C1 segment of cervical spinal cord (tissue), 14 donors: ENCODE measurements at regions not wholly inside any gene's neighbourhood (a gene's known extent, or its start where the extent isn't known, plus 50 kb on each side); places are given as distances from the start of the nearest gene placed in this dataset.

Experiments
- DNase-seq, 14 donors: peaks; one replicate each; lab custom pipeline; 2025; lab: John Stamatoyannopoulos, UW

- no peak for DNase-seq
Observed at GRCh38 chr7:16015981-16016380, 329.5 kb upstream of the MEOX2 start.

DNA sequence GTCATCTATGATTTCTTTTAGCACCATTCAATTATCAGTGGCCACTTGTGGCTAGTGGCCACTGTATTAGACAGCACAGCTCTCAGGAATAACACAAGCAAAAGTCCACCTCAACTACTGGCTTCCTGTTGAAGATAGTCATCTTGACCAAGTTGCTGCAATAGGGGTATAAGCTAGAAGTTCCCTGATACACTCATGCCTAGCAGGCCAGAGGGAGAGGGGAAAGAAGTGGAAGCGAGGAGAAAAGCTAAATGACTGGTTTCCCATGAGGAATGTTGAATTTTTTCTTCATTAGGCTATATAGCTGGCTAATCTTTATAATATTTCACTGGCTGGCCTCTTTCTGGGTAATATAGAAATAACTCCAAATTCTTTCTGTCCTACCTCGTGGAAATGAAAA, 327.5 kb upstream of the MEOX2 start:
- DNase-seq = no peak

GRCh38 chr7:16007911-16008310, 321.4 kb upstream of the MEOX2 start:
- no peak for DNase-seq

- no peak for DNase-seq
Observed at GRCh38 chr7:16004702-16005101, 318.2 kb upstream of the MEOX2 start.

GRCh38 chr7:16001477-16001876, 315.0 kb upstream of the MEOX2 start:
- no peak for DNase-seq

DNA sequence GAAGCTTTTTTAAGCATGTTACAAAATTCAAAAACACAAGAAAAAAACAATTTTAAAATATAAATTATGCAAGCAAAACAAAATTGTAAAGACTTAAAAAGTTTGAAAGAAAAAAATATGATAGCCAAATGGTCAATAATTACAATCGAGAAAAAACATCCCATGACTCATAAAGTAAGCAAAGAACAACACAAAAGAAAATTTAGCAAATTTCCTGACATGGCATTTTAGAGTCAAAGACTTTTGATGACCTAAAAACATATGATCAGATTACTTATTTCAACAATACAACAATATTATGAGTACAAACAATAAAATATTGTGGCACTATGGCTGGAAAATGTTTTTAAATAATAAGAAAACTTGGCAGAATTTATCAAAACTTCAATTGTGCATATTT, 312.1 kb upstream of the MEOX2 start:
- no peak for DNase-seq

GRCh38 chr7:15995027-15995426, 308.5 kb upstream of the MEOX2 start:
- DNase-seq = no peak

- no peak for DNase-seq
Observed at GRCh38 chr7:15989194-15989593, 302.7 kb upstream of the MEOX2 start.

- DNase-seq = no peak
Observed at GRCh38 chr7:15985587-15986384, 299.3 kb upstream of the MEOX2 start.

DNA sequence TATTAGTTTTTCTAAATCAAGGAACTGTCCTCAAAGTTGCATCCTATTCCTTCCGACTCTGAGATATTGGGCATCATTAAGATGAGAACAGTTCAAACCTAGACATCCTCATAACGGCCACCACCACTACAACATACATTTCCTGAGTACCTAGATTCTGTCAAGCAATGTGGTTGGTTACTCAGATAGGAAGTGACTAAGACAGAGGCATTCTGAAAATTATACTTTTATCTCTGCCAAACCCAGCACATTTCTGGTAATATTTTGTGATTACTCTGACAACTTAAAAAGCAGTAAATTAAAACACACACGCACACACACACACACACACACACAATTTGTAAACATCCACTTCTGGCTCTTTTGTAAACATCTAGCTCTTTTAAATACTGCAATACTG, 291.2 kb upstream of the MEOX2 start:
- no peak for DNase-seq

GRCh38 chr7:15972862-15973275, 286.4 kb upstream of the MEOX2 start:
- DNase-seq = no peak

- DNase-seq = no peak
Observed at GRCh38 chr7:15967551-15967950, 281.1 kb upstream of the MEOX2 start.

GRCh38 chr7:15967121-15967520, 280.6 kb upstream of the MEOX2 start:
- no peak for DNase-seq

DNA sequence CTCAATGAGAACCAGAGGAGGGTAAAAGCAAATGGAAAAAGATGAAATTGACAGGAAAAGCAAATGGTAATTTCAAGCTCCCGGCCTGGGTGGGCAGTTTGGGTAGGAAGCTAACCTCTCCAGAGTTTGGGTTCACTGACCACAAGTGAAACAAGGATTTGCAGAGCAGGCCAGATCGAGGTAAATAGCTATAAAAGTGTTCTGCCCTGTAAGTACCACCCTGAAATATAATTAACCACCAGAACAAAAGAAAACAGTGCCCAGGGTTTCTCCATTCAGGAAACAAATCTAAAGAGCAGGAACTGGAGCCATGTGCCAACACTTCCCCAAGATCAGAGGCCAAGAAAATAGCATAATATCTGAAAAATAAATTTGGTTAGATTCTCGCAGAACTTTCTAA, 276.7 kb upstream of the MEOX2 start:
- DNase-seq = no peak

DNA sequence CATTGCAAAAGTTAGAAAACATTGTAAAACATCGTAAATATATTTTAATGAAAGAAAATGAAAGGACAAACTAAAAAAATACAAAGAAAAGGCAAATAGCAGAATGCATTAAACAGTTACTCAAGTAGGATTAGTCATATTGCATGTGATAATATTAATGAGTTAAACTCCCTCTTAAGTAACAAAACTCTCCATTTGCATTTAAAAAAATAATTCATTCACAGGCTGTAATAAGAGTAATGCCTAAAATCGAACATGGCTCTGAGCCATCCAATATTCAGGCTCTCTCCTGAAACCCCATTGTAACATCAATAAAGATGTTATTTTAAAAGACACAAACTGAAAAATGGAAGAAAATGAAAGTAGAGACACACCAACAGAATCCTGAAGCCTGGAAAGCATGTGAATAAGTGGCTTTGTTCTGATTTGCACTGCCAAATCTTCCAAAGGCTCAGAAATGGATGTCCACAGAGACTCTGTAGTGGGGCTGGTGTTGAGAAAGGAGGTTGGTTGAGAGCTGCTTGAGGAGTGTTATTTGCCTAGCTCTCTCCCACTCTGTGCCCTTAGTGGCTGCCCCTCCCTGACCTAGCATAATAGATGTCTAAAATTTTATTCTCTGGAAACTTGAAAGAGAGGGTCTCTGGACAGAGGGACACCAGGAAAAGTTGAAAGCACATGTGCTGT, 268.3 kb upstream of the MEOX2 start:
- DNase-seq = no peak

DNA sequence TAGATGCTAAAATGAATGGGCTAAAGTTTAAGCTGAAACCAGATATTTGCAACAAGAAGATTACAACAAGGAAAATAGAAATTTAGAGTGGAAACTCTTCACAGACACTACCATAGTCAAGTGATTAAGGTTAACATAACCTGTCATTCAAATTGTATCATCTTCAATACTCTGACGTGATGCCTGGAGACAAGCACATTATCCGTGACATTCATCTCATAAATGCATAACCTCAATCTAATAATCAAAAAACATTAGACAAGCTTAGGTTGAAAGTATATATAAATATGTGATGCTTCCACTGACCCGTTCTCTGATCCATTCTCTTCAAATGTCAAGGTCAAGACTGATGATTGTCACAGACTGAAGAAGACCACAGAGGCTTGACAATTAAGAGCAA, 263.8 kb upstream of the MEOX2 start:
- DNase-seq = no peak

- DNase-seq = no peak
Observed at GRCh38 chr7:15947754-15948153, 261.3 kb upstream of the MEOX2 start.

GRCh38 chr7:15938115-15938514, 251.6 kb upstream of the MEOX2 start:
- DNase-seq = no peak

DNA sequence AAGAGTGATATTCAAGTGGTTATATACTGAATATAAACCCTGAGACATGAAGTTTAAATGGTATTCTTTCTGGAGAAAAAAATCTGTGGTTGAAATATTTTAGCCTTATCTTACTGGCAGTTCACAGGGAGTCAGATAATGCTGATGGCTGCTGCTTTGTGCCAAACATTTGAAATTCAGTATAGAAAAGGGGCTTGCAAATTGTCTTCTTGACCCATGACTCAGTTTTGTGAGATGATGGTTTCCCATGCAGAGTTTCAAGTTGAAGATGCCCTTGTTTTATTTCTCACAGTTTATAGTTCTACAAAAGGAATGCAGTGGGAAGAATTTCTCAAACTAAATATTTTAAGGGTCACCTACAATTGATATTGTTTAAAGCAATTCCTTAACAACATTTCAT, 251.1 kb upstream of the MEOX2 start:
- no peak for DNase-seq

GRCh38 chr7:15936991-15937390, 250.5 kb upstream of the MEOX2 start:
- no peak for DNase-seq

DNA sequence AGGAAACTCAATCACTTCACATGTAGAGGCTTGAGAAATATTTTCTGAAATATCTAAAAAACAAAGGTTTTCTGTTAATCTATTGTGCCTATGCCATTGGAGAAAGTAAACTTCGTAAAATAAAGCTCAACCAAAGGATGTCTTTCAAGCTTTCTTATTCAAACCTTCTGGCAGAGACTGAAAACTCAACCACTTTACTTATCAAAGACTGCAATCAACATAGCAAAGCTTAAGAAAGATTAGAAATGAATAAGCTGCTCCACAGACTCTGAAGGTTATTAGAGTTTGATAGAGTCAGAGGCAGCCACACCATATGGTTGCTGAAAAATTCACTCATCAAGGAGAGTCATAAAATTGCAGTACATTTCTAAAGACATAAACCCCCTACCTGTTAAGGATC, 245.8 kb upstream of the MEOX2 start:
- DNase-seq = no peak

- DNase-seq = no peak
Observed at GRCh38 chr7:15929411-15929810, 242.9 kb upstream of the MEOX2 start.

GRCh38 chr7:15925608-15926007, 239.1 kb upstream of the MEOX2 start:
- DNase-seq = no peak
